KOPT-K1 (cell line): ENCODE measurements at regions not wholly inside any gene's neighbourhood (a gene's known extent, or its start where the extent isn't known, plus 50 kb on each side); places are given as distances from the start of the nearest gene placed in this dataset.

Experiments
- H3K27ac ChIP-seq: fragments of 200-600 bp; sonication (generic); 2 replicates; pipeline ENCODE4 v1.5.1; 2016; ENCODE audit warnings: antibody characterized with exemption, mild to moderate bottlenecking, low read depth, low read length; ENCODE audit not compliant: poor library complexity, severe bottlenecking
- H3K36me3 ChIP-seq: fragments of 200-600 bp; sonication (generic); 2 replicates; pipeline ENCODE4 v1.5.1; 2017; ENCODE audit warnings: antibody characterized with exemption, mild to moderate bottlenecking, low read length, moderate library complexity; ENCODE audit not compliant: insufficient read depth
- H3K9me3 ChIP-seq: fragments of 200-600 bp; sonication (generic); 2 replicates; pipeline ENCODE4 v1.5.1; 2017; ENCODE audit warnings: antibody characterized with exemption, low read length, mild to moderate bottlenecking; ENCODE audit not compliant: insufficient read depth, poor library complexity, severe bottlenecking

DNA sequence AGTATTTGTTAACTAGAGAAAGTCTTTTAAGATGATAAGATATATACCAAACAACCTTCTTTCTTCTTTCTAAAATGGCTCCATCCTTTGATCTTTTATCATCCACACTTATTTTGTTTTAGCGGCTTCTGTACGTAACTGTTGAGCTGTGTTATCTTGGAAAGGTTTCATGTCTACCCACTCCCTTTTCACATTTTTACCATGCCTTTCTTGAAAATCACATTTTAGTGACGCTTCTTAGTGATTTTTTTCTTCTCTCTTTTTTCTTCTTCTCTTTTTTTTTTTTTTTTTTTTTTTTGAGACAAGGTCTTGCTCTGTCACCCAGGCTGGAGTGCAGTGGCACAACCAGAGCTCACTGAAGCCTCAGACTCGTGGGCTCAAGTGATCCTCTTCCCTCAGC lies 135.1 kb downstream of the CHIC2 start:
- H3K27ac ChIP-seq: no peak overlapping the region
- no peaks in the 10 kb centered on the region for H3K36me3 ChIP-seq
- no peaks in the 10 kb centered on the region for H3K9me3 ChIP-seq

- no peaks in the 10 kb centered on the region for H3K36me3 ChIP-seq
- no peak overlapping the region for H3K27ac ChIP-seq
- no peaks in the 10 kb centered on the region for H3K9me3 ChIP-seq
These were observed 135.6 kb downstream of the CHIC2 start for GRCh38 chr4:53928825-53929224.

GRCh38 chr4:53925050-53925605 lies 139.3 kb downstream of the CHIC2 start:
- Histone ChIP-seq H3K27ac (no peak overlapping the region), H3K36me3 (no peaks in the 10 kb centered on the region), H3K9me3 (no peaks in the 10 kb centered on the region)

GRCh38 chr4:53924333-53925049 lies 139.9 kb downstream of the CHIC2 start:
- Histone ChIP-seq H3K9me3 (no peaks in the 10 kb centered on the region), H3K27ac (no peak overlapping the region), H3K36me3 (no peaks in the 10 kb centered on the region)

- no peaks in the 10 kb centered on the region for H3K9me3 ChIP-seq
- no peaks in the 10 kb centered on the region for H3K36me3 ChIP-seq
- no peak overlapping the region for H3K27ac ChIP-seq
These were observed 140.5 kb downstream of the CHIC2 start for GRCh38 chr4:53923921-53924320.

DNA sequence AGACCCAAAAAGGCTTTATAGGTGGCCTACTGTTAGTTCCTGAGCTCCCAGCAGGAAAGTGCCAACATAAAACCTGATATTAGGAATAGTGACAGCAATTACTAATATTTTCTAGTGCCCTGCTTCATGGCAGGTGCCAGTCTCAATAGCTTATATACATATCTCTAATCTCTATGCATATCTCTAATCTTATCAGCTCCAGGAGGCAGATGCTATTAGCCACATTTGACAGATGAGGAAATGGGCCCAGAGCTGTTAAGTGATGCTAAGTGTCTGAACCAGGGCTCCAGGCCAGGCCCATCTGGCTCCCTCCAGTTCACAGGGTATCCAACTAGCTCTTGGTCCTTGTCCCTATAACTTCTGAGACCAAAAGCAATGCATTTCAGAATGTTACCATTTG lies 142.5 kb downstream of the CHIC2 start:
- Histone ChIP-seq H3K9me3 (no peaks in the 10 kb centered on the region), H3K27ac (no peak overlapping the region), H3K36me3 (no peaks in the 10 kb centered on the region)

- H3K36me3 ChIP-seq: no peaks in the 10 kb centered on the region
- no peak overlapping the region for H3K27ac ChIP-seq
- no peaks in the 10 kb centered on the region for H3K9me3 ChIP-seq
These were observed 143.5 kb downstream of the CHIC2 start for GRCh38 chr4:53920883-53921282.

- Histone ChIP-seq H3K9me3 (no peaks in the 10 kb centered on the region), H3K36me3 (no peaks in the 10 kb centered on the region), H3K27ac (no peak overlapping the region)
These were observed 144.3 kb downstream of the CHIC2 start for GRCh38 chr4:53920116-53920515.

DNA sequence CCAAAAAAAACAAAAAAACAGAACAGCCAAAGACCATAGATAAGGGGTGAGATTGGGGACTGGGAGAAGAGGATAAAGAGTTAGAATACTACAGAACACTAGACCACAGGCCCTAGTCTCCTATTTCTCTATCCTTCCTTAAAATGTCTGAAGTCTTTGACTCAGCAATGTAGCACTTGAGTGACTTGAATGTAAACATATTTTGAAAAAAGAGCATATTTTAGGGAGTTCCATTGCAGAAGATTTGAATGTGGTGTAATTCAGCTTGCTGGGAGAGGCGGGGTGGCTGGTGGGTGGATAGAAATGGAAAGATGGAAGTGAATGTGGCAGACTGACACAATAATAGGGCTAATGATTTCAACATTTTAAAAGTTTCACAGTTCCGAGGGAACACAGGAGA lies 144.9 kb downstream of the CHIC2 start:
- no peak overlapping the region for H3K27ac ChIP-seq
- H3K9me3 ChIP-seq: no peaks in the 10 kb centered on the region
- no peaks in the 10 kb centered on the region for H3K36me3 ChIP-seq

DNA sequence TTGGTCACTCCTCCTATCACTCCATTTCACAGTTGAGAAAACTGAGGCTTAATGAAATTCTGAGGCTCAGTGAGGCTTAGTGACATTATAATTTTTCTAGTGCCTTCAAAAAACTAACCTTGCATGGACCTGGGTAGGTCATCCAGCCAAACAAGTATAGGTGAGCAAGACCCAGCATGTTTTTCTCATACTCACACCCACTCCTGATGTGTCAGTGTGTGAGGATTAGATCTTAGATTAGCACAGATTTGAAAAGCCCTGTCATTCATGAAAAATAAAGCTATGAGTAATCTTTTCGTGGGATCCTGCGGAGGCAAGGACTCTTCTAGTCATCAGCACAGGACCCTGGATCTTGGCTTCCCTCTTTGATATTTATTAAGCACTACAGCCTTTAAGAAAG lies 146.7 kb downstream of the CHIC2 start:
- H3K36me3 ChIP-seq: no peaks in the 10 kb centered on the region
- H3K27ac ChIP-seq: no peak overlapping the region
- H3K9me3 ChIP-seq: no peaks in the 10 kb centered on the region

- Histone ChIP-seq H3K36me3 (no peaks in the 10 kb centered on the region), H3K27ac (no peak overlapping the region), H3K9me3 (no peaks in the 10 kb centered on the region)
These were observed 147.9 kb downstream of the CHIC2 start for GRCh38 chr4:53916431-53916889.

- no peaks in the 10 kb centered on the region for H3K36me3 ChIP-seq
- H3K9me3 ChIP-seq: no peaks in the 10 kb centered on the region
- H3K27ac ChIP-seq: no peak overlapping the region
These were observed 149.9 kb downstream of the CHIC2 start for GRCh38 chr4:53914313-53915016.

DNA sequence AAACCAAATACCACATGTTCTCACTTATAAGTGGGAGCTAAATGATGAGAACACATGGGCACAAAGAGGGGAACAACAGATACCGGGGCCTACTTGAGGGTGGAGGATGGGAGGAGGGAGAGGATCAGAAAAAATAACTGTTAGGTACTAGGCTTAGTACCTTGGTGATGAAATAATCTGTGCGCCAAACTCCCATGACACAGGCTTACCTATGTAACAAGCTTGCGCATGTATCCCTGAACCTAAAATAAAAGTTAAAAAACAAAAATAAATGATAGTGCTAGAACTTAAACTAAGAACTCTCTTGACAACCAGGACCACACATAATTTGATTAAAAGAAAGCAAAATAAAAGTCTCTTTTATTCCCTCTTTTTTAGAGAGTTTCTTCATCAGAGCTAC lies 150.6 kb downstream of the CHIC2 start:
- H3K36me3 ChIP-seq: no peaks in the 10 kb centered on the region
- H3K9me3 ChIP-seq: no peaks in the 10 kb centered on the region
- H3K27ac ChIP-seq: no peak overlapping the region

GRCh38 chr4:53912766-53913497 lies 151.5 kb downstream of the CHIC2 start:
- Histone ChIP-seq H3K27ac (no peak overlapping the region), H3K36me3 (no peaks in the 10 kb centered on the region), H3K9me3 (no peaks in the 10 kb centered on the region)

DNA sequence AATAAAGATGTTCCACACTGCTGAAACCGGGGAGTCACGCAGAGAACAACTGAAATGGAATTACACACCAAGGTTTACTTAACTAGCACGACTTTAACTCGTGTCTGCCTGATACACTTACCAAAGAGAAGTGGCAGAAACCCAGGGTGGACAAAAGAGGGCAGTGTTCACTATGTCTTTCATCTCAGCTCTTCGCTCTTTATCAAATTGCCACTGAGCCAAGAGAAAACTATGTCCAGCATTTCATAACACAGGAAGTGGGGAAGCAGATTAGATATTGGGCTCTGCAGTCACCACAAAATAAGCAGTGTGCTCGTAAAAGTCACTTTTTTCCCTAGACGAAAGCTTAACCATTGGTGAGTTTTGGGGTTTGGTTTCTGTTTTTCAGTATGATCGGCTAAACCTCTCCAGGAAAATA lies 155.7 kb downstream of the CHIC2 start:
- Histone ChIP-seq H3K36me3 (no peaks in the 10 kb centered on the region), H3K27ac (no peak overlapping the region), H3K9me3 (no peaks in the 10 kb centered on the region)
